Kidney epithelial cell (primary cell): ENCODE measurements at regions not wholly inside any gene's neighbourhood (a gene's known extent, or its start where the extent isn't known, plus 50 kb on each side); places are given as distances from the start of the nearest gene placed in this dataset.
"Not testable (repeated sequence)": the region's sequence is repeated elsewhere in the genome, so short reads cannot be mapped to it uniquely, and the experiment has no call there.

Experiments used
- DNase-seq: peaks from one replicate; pipeline ENCODE4 v3.0.0-alpha.2; 2010; ENCODE audit warnings: low read depth
- H3K27me3 ChIP-seq: 2 replicates; pipeline ENCODE4 v1.6.0; 2011; ENCODE audit warnings: low read length; ENCODE audit not compliant: control insufficient read depth, insufficient read depth
- H3K36me3 ChIP-seq: 2 replicates; pipeline ENCODE4 v1.5.1; 2011; ENCODE audit warnings: low read length; ENCODE audit not compliant: control insufficient read depth, insufficient read depth
- H3K4me3 ChIP-seq: 2 replicates; pipeline ENCODE4 v1.5.1; 2011; ENCODE audit warnings: low read depth, mild to moderate bottlenecking, control low read depth, low read length
- CTCF ChIP-seq: IDR thresholded peaks from 2 replicates; pipeline ENCODE4 v1.5.1; 2011; ENCODE audit warnings: mild to moderate bottlenecking, moderate library complexity, low read length, control low read depth, inconsistent platforms; ENCODE audit not compliant: insufficient read depth, poor library complexity, severe bottlenecking

GRCh38 chr14:44846232-44846824, 115.4 kb downstream of the KLHL28 start:
- Histone ChIP-seq H3K27me3 (no peaks in the 10 kb centered on the region), H3K36me3 (no peaks in the 10 kb centered on the region), H3K4me3 (no peak overlapping the region)
- TF ChIP-seq CTCF: peak; percentile 84
- no peak for DNase-seq

- not testable (repeated sequence) for H3K27me3 ChIP-seq, H3K4me3 ChIP-seq, DNase-seq, H3K36me3 ChIP-seq
These were observed 125.8 kb downstream of the KLHL28 start for GRCh38 chr14:44835928-44836327.

DNA sequence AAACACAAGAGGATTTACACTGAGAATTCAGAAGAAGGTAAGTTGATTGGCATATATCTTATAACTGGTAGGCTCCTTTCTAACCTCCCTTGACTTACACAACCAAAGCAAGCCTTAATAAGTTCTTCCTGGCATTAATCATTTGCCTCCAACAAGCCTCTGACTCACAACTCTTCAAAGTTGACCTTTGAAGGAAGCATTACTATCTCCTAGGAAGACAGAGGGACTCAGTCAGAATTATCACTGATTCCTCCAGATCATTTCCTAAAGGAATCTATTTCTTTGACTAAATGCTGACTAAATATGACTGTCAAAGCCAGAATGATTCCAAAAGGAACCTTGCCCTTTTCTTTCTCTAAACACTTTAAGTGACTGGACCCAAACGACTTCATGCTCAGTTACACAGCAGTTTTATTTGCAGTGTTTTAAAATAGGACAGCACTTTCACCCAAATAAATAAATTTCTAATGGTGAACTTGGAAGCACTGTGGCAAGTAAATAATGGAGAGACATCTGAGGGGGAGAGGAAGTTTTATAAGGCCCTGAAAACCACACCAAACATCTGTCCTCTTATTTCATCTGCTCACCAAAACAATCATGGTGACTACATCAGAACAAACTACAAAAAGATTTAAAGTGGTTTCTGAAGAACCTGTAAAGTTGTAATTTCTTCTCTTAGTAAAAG, 128.2 kb downstream of the KLHL28 start:
- DNase-seq: peak; percentile 28

GRCh38 chr14:44830371-44830770, 131.4 kb downstream of the KLHL28 start:
- Histone ChIP-seq H3K36me3 (no peaks in the 10 kb centered on the region), H3K4me3 (no peak overlapping the region), H3K27me3 (no peaks in the 10 kb centered on the region)
- DNase-seq: no peak
- no peak for TF ChIP-seq CTCF

More for the DNA sequence above, 128.2 kb downstream of the KLHL28 start:
- no peaks in the 10 kb centered on the region for H3K36me3 ChIP-seq
- no peaks in the 10 kb centered on the region for H3K27me3 ChIP-seq
- H3K4me3 ChIP-seq: no peak overlapping the region
- no peak for TF ChIP-seq CTCF

- DNase-seq: no peak
- no peak for TF ChIP-seq CTCF
- H3K4me3 ChIP-seq: no peak overlapping the region
- no peaks in the 10 kb centered on the region for H3K36me3 ChIP-seq
- H3K27me3 ChIP-seq: no peaks in the 10 kb centered on the region
These were observed 132.7 kb downstream of the KLHL28 start for GRCh38 chr14:44829021-44829420.

GRCh38 chr14:44828023-44828422, 133.7 kb downstream of the KLHL28 start:
- Histone ChIP-seq H3K4me3 (no peak overlapping the region), H3K27me3 (no peaks in the 10 kb centered on the region), H3K36me3 (no peaks in the 10 kb centered on the region)
- no peak for DNase-seq
- TF ChIP-seq CTCF: no peak
